IMR-90 (cell line): ENCODE measurements at regions not wholly inside any gene's neighbourhood (a gene's known extent, or its start where the extent isn't known, plus 50 kb on each side); places are given as distances from the start of the nearest gene placed in this dataset.

ENCODE experiments used
- ATAC-seq: fragments of 200-7000 bp; cut with Tn5 transposase; 2 replicates; pipeline ENCODE4 v1.9.1; 2020; ENCODE audit warnings: low read depth, mild to moderate bottlenecking, moderate library complexity
- BruUV-seq: library from RNA; stranded (reverse); fragments of 400-500 nt; replicated peaks from 2 replicates; lab custom pipeline; 2021; lab: Mats Ljungman, UMichigan
- CTCF ChIA-PET: fragments of 300-600 bp; formaldehyde crosslinking; extraction: SDS; loops from one replicate; lab custom pipeline; 2021; ENCODE audit warnings: antibody characterized with exemption; lab: Yijun Ruan, JAX
- POLR2A ChIA-PET: fragments of 300-600 bp; sonication (Branson Sonifier 250); formaldehyde crosslinking; loops from one replicate; lab custom pipeline; 2022; ENCODE audit warnings: antibody characterized with exemption; ENCODE audit not compliant: unreplicated experiment; lab: Charles Lee
- DNase-seq: peaks from one replicate; pipeline ENCODE4 v3.0.0; 2013
- H2AFZ ChIP-seq: replicated peaks from 2 replicates; pipeline ENCODE3; 2013; ENCODE audit warnings: low read length, mild to moderate bottlenecking; ENCODE audit not compliant: poor library complexity
- H2AK5ac ChIP-seq: 2 replicates; pipeline ENCODE4 v1.6.1; 2013; ENCODE audit warnings: low read depth, low read length, inconsistent platforms
- H2AK9ac ChIP-seq: replicated peaks from 2 replicates; pipeline ENCODE3; 2013; ENCODE audit warnings: mild to moderate bottlenecking, low read depth, low read length, moderate library complexity; ENCODE audit not compliant: poor library complexity
- H2BK120ac ChIP-seq: 2 replicates; pipeline ENCODE4 v1.6.1; 2013; ENCODE audit warnings: low read depth, low read length, inconsistent platforms
- H2BK15ac ChIP-seq: 3 replicates; pipeline ENCODE4 v1.6.1; 2013; ENCODE audit warnings: low read depth, low read length, inconsistent platforms
- H2BK20ac ChIP-seq: 2 replicates; pipeline ENCODE4 v1.6.1; 2013; ENCODE audit warnings: low read depth, mild to moderate bottlenecking, inconsistent platforms, low read length, moderate library complexity
- H2BK5ac ChIP-seq: 2 replicates; pipeline ENCODE4 v1.6.1; 2013; ENCODE audit warnings: mild to moderate bottlenecking, low read depth, low read length, inconsistent platforms; ENCODE audit not compliant: poor library complexity, severe bottlenecking
- H3K14ac ChIP-seq: replicated peaks from 2 replicates; pipeline ENCODE4 v1.6.1; 2013; ENCODE audit warnings: low read depth, low read length, inconsistent platforms
- H3K18ac ChIP-seq: 2 replicates; pipeline ENCODE4 v1.6.1; 2013; ENCODE audit warnings: low read depth, low read length, control low read depth
- H3K23ac ChIP-seq: 2 replicates; pipeline ENCODE4 v1.6.1; 2013; ENCODE audit warnings: low read depth, low read length, inconsistent platforms
- H3K27ac ChIP-seq: 2 replicates; pipeline ENCODE4 v1.5.1; 2013; ENCODE audit warnings: mild to moderate bottlenecking, control low read depth, low read length; ENCODE audit not compliant: insufficient read depth
- H3K27me3 ChIP-seq: 2 replicates; pipeline ENCODE4 v1.6.1; 2013; ENCODE audit warnings: low read length; ENCODE audit not compliant: control insufficient read depth, insufficient read depth
- H3K36me3 ChIP-seq: 2 replicates; pipeline ENCODE4 v1.6.1; 2013; ENCODE audit warnings: low read length, mixed read lengths; ENCODE audit not compliant: control insufficient read depth, insufficient read depth
- H3K4ac ChIP-seq: 2 replicates; pipeline ENCODE4 v1.6.1; 2013; ENCODE audit warnings: low read depth, low read length, inconsistent platforms
- H3K4me1 ChIP-seq: 2 replicates; pipeline ENCODE4 v1.6.1; 2013; ENCODE audit warnings: low read length, mixed read lengths; ENCODE audit not compliant: control insufficient read depth, insufficient read depth
- H3K4me2 ChIP-seq: 2 replicates; pipeline ENCODE4 v1.6.1; 2013; ENCODE audit warnings: low read depth, mild to moderate bottlenecking, control low read depth, low read length, moderate library complexity
- H3K4me3 ChIP-seq: 2 replicates; pipeline ENCODE4 v1.5.1; 2013; ENCODE audit warnings: low read depth, mild to moderate bottlenecking, control low read depth, low read length, moderate library complexity; ENCODE audit not compliant: insufficient read depth
- H3K56ac ChIP-seq: 2 replicates; pipeline ENCODE4 v1.6.1; 2013; ENCODE audit warnings: low read length, inconsistent platforms; ENCODE audit not compliant: insufficient read depth; ENCODE audit errors: extremely low read depth
- H3K79me1 ChIP-seq, 2 experiments: 2 replicates each; pipeline ENCODE4 v1.6.1; 2013; ENCODE audit warnings: low read length in 2 of 2, inconsistent platforms in 1 of 2, low read depth in 1 of 2
- H3K9ac ChIP-seq: 2 replicates; pipeline ENCODE4 v1.6.1; 2013; ENCODE audit warnings: low read depth, low read length, control low read depth
- H3K9me1 ChIP-seq: 2 replicates; pipeline ENCODE4 v1.6.1; 2013; ENCODE audit warnings: low read length, inconsistent platforms; ENCODE audit not compliant: insufficient read depth
- H3K9me3 ChIP-seq: 2 replicates; pipeline ENCODE4 v1.6.1; 2013; ENCODE audit warnings: low read length; ENCODE audit not compliant: control insufficient read depth, insufficient read depth
- H4K20me1 ChIP-seq: 2 replicates; pipeline ENCODE4 v1.6.1; 2013; ENCODE audit warnings: low read length, inconsistent platforms; ENCODE audit not compliant: insufficient read depth
- H4K5ac ChIP-seq: 2 replicates; pipeline ENCODE4 v1.6.1; 2013; ENCODE audit warnings: mild to moderate bottlenecking, low read depth, low read length, control low read depth
- H4K8ac ChIP-seq, 2 experiments: 2 replicates each; pipeline ENCODE4 v1.6.1; 2013; ENCODE audit warnings: low read depth in 2 of 2, low read length in 2 of 2, control low read depth in 1 of 2, inconsistent platforms in 1 of 2
- H4K91ac ChIP-seq: 2 replicates; pipeline ENCODE4 v1.6.1; 2013; ENCODE audit warnings: low read depth, low read length, inconsistent platforms; ENCODE audit not compliant: insufficient read depth
- CEBPB ChIP-seq: IDR thresholded peaks from 2 replicates; pipeline ENCODE4 v1.6.1; 2012; ENCODE audit warnings: low read depth, low read length, improper control_type of control experiment
- FOS ChIP-seq: fragments of 150-350 bp; IDR thresholded peaks from 2 replicates; pipeline ENCODE4 v1.6.1; 2016; ENCODE audit warnings: low read depth, low read length
- RCOR1 ChIP-seq: IDR thresholded peaks from 2 replicates; pipeline ENCODE4 v1.6.1; 2012; ENCODE audit warnings: mild to moderate bottlenecking, low read length, improper control_type of control experiment; ENCODE audit not compliant: insufficient replicate concordance
- SMC3 ChIP-seq: fragments of 150-350 bp; IDR thresholded peaks from 2 replicates; pipeline ENCODE4 v1.6.1; 2016; ENCODE audit warnings: low read depth, mild to moderate bottlenecking, antibody characterized with exemption, low read length, moderate library complexity
- whole genome bisulfite sequencing, 2 experiments: methylation state at CpG; one replicate each; pipeline versions ENCODE4 v1.1.5 to v1.1.7; 2013; ENCODE audit warnings: missing lambda C conversion rate in 2 of 2; ENCODE audit not compliant: insufficient read length in 1 of 2; ENCODE audit errors: extremely low coverage in 2 of 2; 5-methylcytosine and 5-hydroxymethylcytosine counted together
- dilution Hi-C: fragments of 300-500 bp; cut with HindIII; formaldehyde crosslinking; loops from one replicate; pipeline ENCODE4 v1.14.3; 2018; ENCODE audit warnings: low sequenced_read_pairs; ENCODE audit not compliant: unreplicated experiment
- in situ Hi-C: fragments of 300-500 bp; cut with MboI; formaldehyde crosslinking; loops from 3 replicates; pipeline ENCODE4 v1.14.3; 2019; ENCODE audit warnings: low sequenced_read_pairs, inconsistent platforms, mixed read lengths
- intact Hi-C: fragments of 100-400 bp; cut with micrococcal nuclease; formaldehyde crosslinking; loops from 2 replicates; pipeline ENCODE4 v1.10.0; 2022

GRCh38 chr10:125368146-125368545 lies 207.8 kb upstream of the CTBP2 start:
- ChIA-PET POLR2A (no interaction called here), CTCF (no interaction called here)
- Histone ChIP-seq H4K91ac (no peak overlapping the region), H3K9me1 (no peaks in the 10 kb centered on the region), H3K56ac (no peak overlapping the region), H3K4ac (no peak overlapping the region), H2BK20ac (no peak overlapping the region), H3K4me3 (no peak overlapping the region), H2BK5ac (no peak overlapping the region), H2BK120ac (no peak overlapping the region), H2AK9ac (no peak overlapping the region), H3K4me2 (no peak overlapping the region), H3K4me1 (no peaks in the 10 kb centered on the region), H2AK5ac (no peak overlapping the region), H3K18ac (no peak overlapping the region), H3K36me3 (no peaks in the 10 kb centered on the region), H2BK15ac (no peak overlapping the region), H3K27me3 (peaks cover 1% of the 10 kb centered on the region), H3K9ac (no peak overlapping the region), H4K8ac (no peak overlapping the region), H3K79me1 (no peaks in the 10 kb centered on the region), H2AFZ (no peak overlapping the region), H3K9me3 (no peaks in the 10 kb centered on the region), H4K5ac (no peak overlapping the region), H3K27ac (no peak overlapping the region), H3K14ac (no peak overlapping the region), H3K23ac (no peak overlapping the region), H4K20me1 (no peaks in the 10 kb centered on the region)
- DNase-seq (no peak), ATAC-seq (no peak)
- TF ChIP-seq FOS (no peak), RCOR1 (no peak), SMC3 (no peak), CEBPB (no peak)
- in situ Hi-C loops (no loop called here), dilution Hi-C loops (no loop called here), intact Hi-C loops (no loop called here)
- no CpG with 5 or more reads among the region's 1 CpG for WGBS, 2 experiments
- BruUV-seq, result no TSS peak
